Ramos (cell line): ENCODE measurements at regions not wholly inside any gene's neighbourhood (a gene's known extent, or its start where the extent isn't known, plus 50 kb on each side); places are given as distances from the start of the nearest gene placed in this dataset.
"Not testable (repeated sequence)": the region's sequence is repeated elsewhere in the genome, so short reads cannot be mapped to it uniquely, and the experiment has no call there.

Experiments
- in situ Hi-C: fragments of 300-500 bp; cut with MboI; formaldehyde crosslinking; loops from one replicate; pipeline ENCODE4 v1.14.3; 2022; ENCODE audit warnings: low sequenced_read_pairs; ENCODE audit not compliant: unreplicated experiment

- in situ Hi-C loops = no loop called here
These were observed 142.1 kb downstream of the HAO1 start for GRCh38 chr20:7798176-7798575.

DNA sequence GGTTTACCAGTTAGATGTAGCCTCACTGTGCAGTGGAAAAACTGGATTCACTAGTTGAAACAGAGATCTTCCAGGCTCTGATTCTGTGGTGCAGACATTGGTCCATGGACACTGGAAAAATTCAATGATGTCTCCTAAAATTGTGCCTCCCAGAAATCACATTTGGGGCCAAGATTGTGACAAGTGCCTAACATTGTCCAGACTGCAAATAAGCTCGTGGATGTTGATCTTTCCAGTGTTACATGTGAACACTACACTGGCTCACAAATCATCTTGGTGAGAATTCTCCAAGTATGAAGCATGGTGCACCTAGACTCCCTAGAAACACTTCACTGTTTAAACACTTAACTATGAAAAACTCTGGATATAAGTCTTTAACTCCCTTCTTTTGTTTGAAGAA is 140.4 kb downstream of the HAO1 start:
- in situ Hi-C loops = no loop called here

GRCh38 chr20:7803411-7804151 is 136.7 kb downstream of the HAO1 start:
- in situ Hi-C loops = not testable (repeated sequence)

DNA sequence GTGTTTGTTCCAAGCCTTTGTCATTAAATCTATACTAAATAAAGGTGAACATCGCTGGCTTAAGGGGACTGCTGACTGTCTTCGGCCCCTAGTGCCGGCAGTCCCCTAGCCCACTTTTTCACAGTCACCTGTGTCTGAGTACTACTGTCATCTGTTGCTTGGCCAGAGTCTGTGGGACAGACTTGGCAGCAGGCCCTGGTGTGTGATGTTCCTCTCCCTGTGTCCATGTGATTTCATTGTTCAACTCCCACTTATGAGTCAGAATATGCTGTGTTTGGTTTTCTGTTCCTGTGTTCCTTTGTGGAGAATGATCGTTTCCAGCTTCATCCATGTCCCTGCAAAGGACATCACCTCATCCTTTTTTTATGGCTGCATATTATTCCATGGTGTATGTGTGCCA is 133.4 kb downstream of the HAO1 start:
- in situ Hi-C loops = no loop called here

DNA sequence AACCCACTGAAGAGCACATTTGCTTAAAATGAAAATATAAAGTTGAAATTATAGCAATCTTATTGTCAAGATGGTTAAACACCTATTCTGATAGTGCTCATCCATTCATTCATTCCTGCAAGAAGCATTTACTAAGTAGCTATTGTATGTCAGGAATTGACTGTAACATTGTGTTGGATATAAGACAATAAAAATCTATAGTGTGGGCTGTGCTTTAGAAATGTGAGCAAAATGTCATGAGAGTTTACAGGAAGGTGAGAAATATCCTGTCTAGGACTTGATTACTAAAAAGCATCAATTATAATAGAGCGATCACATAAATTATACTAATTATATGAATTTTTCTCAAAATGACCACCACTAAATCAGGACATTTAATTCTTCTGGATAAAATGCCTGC is 123.0 kb downstream of the HAO1 start:
- in situ Hi-C loops = no loop called here

- in situ Hi-C loops = no loop called here
These were observed 121.8 kb downstream of the HAO1 start for GRCh38 chr20:7818477-7818876.

GRCh38 chr20:7820897-7821296 is 119.4 kb downstream of the HAO1 start:
- in situ Hi-C loops = no loop called here

- in situ Hi-C loops = no loop called here
These were observed 117.5 kb downstream of the HAO1 start for GRCh38 chr20:7822772-7823171.

DNA sequence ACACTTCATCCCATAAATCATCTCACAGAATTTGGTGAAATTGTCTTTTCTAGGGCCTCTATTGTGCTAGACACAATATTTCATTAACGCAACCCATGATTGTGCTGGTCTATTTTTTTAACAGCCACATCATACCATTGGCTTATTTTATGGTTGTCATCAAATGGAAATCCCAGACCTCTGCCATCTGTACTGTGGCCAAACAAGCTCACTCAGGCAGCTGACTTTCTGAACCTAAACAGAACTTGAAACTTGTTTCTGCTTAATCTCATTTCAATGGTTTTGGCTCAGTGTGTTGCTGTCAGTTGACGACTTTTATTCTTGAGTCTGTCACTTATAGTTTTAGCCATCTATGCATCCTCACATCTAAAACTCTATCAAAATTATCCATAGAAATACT is 111.8 kb downstream of the HAO1 start:
- in situ Hi-C loops = no loop called here

- in situ Hi-C loops = no loop called here
These were observed 111.2 kb downstream of the HAO1 start for GRCh38 chr20:7829031-7829430.

DNA sequence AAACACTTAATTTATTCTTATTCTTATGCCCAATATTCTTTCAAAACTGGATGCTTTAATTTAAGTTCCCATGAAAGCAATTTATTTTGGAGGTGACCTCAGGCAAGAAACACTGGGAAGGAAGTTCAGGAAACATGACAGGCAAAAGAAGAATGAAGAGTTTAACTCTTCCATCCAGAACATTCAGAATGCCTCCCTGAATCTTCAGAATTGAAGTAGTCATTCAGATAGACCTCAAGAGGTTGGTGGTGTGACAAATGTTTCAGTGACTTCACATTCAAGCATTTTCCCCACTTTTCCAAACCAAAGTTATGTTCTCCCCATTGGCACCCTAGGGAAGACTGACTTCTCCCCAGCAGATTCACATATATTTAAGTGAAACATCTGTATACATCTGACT is 110.5 kb downstream of the HAO1 start:
- in situ Hi-C loops = no loop called here
